Thoracic aorta (tissue), 2 donors: ENCODE measurements at regions not wholly inside any gene's neighbourhood (a gene's known extent, or its start where the extent isn't known, plus 50 kb on each side); places are given as distances from the start of the nearest gene placed in this dataset.
"Not testable (repeated sequence)": the region's sequence is repeated elsewhere in the genome, so short reads cannot be mapped to it uniquely, and the experiment has no call there.

ENCODE experiments used
- ATAC-seq: fragments of 150-250 bp; one replicate; pipeline ENCODE4 v1.8.0; 2017; ENCODE audit warnings: low read depth; ENCODE audit not compliant: insufficient number of reproducible peaks, low FRiP score
- DNase-seq: peaks from one replicate; pipeline ENCODE4 v3.0.0-alpha.2; 2020; ENCODE audit warnings: low spot score
- H3K27ac ChIP-seq, 2 donors: fragments of 200-600 bp; sonication (generic); 1 replicate in 1 of 2; 2 replicates in 1 of 2; pipeline ENCODE4 v1.5.1; 2016; ENCODE audit warnings: mild to moderate bottlenecking in 2 of 2, moderate library complexity in 2 of 2
- H3K27me3 ChIP-seq: fragments of 200-600 bp; sonication (generic); replicated peaks from 2 replicates; pipeline ENCODE4 v1.6.0; 2016; ENCODE audit warnings: mild to moderate bottlenecking; ENCODE audit not compliant: insufficient read depth
- H3K36me3 ChIP-seq: fragments of 200-600 bp; sonication (generic); one replicate; pipeline ENCODE4 v1.5.1; 2016
- H3K4me1 ChIP-seq, 2 donors: fragments of 200-600 bp; sonication (generic); 1 replicate in 1 of 2; 2 replicates in 1 of 2; pipeline versions ENCODE4 v1.5.1 to v1.6.0; 2016; ENCODE audit warnings: low read depth in 2 of 2, mild to moderate bottlenecking in 1 of 2; ENCODE audit not compliant: control insufficient read depth in 1 of 2
- H3K4me3 ChIP-seq: fragments of 200-600 bp; sonication (generic); 2 replicates; pipeline ENCODE4 v1.5.1; 2016; ENCODE audit warnings: mild to moderate bottlenecking
- H3K9me3 ChIP-seq: fragments of 200-600 bp; sonication (generic); 2 replicates; pipeline ENCODE4 v1.5.1; 2016
- TF ChIP-seq, protein P1 (sequence below): fragments of 200-600 bp; sonication (generic); IDR thresholded peaks from one replicate; pipeline ENCODE4 v1.5.1; 2019; ENCODE audit warnings: antibody characterized with exemption

DNA sequence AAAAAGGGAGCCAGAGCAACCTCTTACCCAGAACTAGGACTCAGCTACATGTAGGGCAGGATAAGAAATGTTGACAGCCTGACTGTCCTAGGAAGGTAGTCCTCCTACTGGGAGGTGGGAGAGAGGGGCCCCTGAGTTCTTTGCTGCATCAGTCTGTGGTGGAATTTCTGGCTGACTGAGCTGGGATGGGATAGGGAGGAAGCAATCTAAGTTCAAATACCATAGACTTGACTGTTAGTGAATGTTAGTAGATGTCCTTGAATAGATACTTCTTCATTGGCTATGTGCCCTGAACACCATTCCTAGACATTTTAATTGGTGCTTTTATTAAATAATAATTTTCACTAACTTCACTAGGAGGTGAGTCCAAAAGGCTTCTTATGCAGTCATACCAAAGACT is 1343.6 kb upstream of the CITED2 start:
- no peak overlapping the region for H3K4me3 ChIP-seq
- DNase-seq = no peak
- H3K27me3 ChIP-seq = no peaks in the 10 kb centered on the region
- H3K9me3 ChIP-seq = peaks cover 4% of the 10 kb centered on the region
- no peak for ATAC-seq
- no peaks in the 10 kb centered on the region for H3K4me1 ChIP-seq
- no peak overlapping the region for H3K27ac ChIP-seq
- TF ChIP-seq, protein P1, sequence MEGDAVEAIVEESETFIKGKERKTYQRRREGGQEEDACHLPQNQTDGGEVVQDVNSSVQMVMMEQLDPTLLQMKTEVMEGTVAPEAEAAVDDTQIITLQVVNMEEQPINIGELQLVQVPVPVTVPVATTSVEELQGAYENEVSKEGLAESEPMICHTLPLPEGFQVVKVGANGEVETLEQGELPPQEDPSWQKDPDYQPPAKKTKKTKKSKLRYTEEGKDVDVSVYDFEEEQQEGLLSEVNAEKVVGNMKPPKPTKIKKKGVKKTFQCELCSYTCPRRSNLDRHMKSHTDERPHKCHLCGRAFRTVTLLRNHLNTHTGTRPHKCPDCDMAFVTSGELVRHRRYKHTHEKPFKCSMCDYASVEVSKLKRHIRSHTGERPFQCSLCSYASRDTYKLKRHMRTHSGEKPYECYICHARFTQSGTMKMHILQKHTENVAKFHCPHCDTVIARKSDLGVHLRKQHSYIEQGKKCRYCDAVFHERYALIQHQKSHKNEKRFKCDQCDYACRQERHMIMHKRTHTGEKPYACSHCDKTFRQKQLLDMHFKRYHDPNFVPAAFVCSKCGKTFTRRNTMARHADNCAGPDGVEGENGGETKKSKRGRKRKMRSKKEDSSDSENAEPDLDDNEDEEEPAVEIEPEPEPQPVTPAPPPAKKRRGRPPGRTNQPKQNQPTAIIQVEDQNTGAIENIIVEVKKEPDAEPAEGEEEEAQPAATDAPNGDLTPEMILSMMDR = no peak
- no peaks in the 10 kb centered on the region for H3K36me3 ChIP-seq

DNA sequence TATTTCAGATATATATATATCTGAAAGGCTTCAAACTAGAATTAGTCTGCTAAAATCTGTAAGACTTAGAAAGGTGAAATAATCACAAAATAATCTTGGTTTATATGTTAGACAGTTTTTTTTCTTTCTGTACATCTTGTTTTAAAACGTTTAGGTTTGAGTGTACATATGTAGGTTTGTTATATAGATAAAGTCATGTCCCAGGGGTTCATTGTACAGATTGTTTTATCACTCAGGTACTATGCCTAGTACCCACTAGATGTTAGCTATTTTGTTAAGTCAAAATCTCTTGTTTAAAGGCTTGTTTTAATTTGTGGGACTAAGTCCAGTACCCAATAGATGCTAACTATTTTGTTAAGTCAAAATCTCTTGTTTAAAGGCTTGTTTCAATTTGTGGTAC is 1339.0 kb upstream of the CITED2 start:
- no peaks in the 10 kb centered on the region for H3K27me3 ChIP-seq
- no peak for ATAC-seq
- H3K27ac ChIP-seq = no peak overlapping the region
- no peaks in the 10 kb centered on the region for H3K36me3 ChIP-seq
- H3K4me1 ChIP-seq = no peaks in the 10 kb centered on the region
- DNase-seq = no peak
- no peak overlapping the region for H3K4me3 ChIP-seq
- peaks cover 4% of the 10 kb centered on the region for H3K9me3 ChIP-seq
- TF ChIP-seq, protein P1 = no peak

DNA sequence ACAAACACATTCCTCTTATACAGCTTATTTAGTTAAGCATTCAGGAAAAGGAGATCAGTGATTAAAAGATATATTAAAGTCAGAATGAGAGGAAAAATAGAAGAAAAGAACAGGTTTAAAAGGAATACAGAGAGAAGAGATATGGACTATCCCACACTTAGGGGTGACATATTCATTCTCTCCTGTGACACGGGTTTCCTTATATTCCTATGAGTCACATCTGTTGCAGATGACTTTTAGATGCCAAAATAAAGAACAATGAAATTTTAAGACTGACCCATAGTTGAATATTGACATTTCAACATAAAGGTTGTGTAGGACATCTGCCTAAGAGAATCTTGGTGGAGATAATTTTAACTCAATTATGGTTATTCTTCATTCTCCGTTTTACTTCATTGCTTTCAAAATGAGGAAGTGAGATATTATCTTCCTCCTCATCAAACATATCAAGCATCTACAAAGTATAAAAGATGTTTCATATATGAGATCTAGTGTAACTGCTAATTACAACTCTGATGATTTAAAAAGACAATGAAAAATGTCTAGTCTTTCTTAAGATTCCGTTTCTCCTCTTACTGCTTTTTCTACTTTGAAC is 1336.7 kb upstream of the CITED2 start:
- Histone ChIP-seq H3K27ac (no peak overlapping the region), H3K4me1 (no peaks in the 10 kb centered on the region), H3K36me3 (no peaks in the 10 kb centered on the region), H3K27me3 (no peaks in the 10 kb centered on the region), H3K9me3 (peaks cover 4% of the 10 kb centered on the region), H3K4me3 (no peak overlapping the region)
- ATAC-seq = no peak
- TF ChIP-seq, protein P1 = no peak
- DNase-seq = no peak

DNA sequence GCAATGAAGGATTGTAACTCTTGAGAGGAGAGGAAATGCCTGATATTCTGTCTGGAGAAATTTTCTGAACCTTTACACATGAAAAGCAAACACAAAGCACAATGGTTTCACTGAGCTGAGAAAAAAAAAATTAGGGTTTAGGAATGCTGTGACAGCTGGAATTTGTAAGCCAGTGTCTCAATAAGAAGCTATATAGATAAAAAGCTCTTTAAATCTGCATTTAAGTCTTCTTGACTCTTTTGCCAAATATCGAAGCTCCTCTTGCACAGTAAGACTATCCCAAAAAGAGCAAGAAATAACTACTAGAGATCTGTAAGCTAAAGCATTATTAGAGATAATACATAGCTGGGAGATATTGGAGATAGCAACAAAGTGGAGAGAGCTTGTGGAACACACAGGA is 1334.0 kb upstream of the CITED2 start:
- H3K4me3 ChIP-seq = no peak overlapping the region
- DNase-seq (no peak), ATAC-seq (no peak)
- H3K36me3 ChIP-seq = no peaks in the 10 kb centered on the region
- no peaks in the 10 kb centered on the region for H3K27me3 ChIP-seq
- no peaks in the 10 kb centered on the region for H3K4me1 ChIP-seq
- peaks cover 3% of the 10 kb centered on the region for H3K9me3 ChIP-seq
- TF ChIP-seq, protein P1 = no peak
- H3K27ac ChIP-seq = no peak overlapping the region

DNA sequence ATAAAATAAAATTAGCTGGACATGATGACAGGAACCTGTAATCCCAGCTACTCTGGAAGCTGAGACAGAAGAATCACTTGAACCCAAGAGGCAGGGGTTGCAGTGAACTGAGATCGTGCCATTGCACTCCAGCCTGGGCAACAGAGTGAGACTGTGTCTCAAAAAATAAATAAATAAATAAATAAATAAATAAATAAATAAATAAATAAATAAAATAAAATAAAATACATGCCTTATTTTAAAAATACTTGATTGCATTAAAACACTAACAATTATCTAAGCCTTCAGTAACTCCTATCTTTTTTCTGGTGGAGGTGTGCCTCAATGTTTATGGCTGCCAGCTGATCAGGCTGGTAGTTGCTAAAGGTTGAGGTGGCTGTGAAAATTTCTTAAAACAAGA is 1329.6 kb upstream of the CITED2 start:
- not testable (repeated sequence) for H3K27me3 ChIP-seq, H3K4me1 ChIP-seq, H3K4me3 ChIP-seq, H3K9me3 ChIP-seq, DNase-seq, H3K27ac ChIP-seq, H3K36me3 ChIP-seq, ATAC-seq

DNA sequence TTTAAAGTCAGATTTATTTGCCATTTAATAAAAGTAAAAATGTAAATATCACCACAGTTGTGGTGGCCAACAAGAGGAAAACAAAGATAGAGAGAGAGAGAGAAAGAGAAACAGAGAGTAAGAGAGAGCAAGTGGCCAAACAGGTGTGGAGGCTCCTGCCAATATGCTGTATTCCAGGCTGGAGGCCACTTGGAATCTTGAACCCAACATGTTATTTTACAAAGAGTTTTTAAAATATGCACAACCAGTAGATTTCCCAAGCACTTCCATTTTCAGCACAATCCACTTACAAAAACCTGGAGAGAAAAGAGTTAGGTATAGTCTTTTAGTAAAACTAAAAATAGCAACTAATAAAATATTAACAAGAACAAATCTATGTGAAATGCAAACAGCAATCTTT is 1323.1 kb upstream of the CITED2 start:
- ATAC-seq (no peak), DNase-seq (no peak)
- no peaks in the 10 kb centered on the region for H3K9me3 ChIP-seq
- H3K4me1 ChIP-seq = no peaks in the 10 kb centered on the region
- H3K27ac ChIP-seq = no peak overlapping the region
- H3K36me3 ChIP-seq = no peaks in the 10 kb centered on the region
- no peaks in the 10 kb centered on the region for H3K27me3 ChIP-seq
- TF ChIP-seq, protein P1 = no peak
- H3K4me3 ChIP-seq = no peak overlapping the region
